ENCODE measurements at regions not wholly inside any gene's neighbourhood (a gene's known extent, or its start where the extent isn't known, plus 50 kb on each side); places are given as distances from the start of the nearest gene placed in this dataset.

DNA sequence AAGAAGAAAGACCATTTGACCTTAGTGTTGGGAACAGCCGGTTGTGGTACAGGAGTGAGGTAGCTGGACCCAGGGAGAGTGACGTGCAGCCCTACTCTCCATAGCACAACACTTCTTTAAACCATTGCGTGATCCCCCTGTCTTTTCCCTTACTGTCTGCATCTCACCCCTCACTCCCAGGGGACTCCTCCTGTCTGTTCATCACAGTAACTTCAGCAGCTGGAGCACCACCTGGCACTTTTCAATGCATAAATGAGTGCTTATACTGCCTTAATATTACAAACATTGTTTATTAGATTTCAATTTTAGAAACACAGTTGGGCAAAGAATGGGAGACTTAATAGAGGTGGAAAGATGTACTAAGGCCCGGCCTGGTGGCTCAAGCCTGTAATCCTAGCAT lies 285.5 kb downstream of the UQCRFS1 start:
- DNase-seq: no peak

GRCh38 chr19:28920269-28921066 lies 292.5 kb downstream of the UQCRFS1 start:
- DNase-seq: no peak

DNA sequence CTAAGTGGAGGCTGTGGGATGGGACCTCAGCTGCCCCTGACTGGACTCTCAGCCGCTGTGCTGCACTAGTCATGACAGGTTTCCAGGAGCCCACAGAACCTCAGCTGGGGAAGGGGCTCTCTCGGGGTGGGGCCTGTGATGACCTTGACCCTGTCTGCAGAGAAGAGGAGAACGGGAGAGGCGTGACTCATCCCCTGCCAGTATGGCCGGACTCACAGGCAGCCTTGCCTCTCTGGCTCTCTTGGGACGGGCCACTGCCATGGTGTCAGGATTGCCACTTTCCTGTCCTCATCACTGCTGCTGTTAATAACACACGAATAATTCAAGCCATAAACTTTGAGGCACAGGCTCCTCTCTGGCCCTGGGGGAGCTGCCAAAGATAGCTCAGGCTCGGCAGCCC lies 295.3 kb downstream of the UQCRFS1 start:
- no peak for DNase-seq

GRCh38 chr19:28915737-28916460 lies 297.1 kb downstream of the UQCRFS1 start:
- no peak for DNase-seq

DNA sequence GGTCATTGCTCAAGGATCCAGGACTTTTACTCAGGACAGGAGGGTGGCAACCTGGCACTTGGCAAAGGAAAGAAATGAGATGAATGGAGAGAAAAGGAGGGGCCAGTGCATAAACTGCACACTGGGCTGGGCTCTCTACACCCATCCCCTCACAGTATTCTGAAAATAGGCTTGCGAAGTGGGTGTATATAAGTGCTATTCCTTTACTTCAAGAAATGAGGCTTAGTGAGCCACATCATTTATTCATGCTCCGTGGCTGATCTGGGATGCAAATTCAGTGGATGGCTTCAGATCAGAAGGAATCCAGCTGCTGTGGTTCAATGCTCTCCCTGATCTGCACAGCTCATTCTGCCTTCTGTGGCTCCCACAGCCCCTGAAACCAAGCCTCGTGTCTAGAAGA lies 297.7 kb downstream of the UQCRFS1 start:
- no peak for DNase-seq

DNA sequence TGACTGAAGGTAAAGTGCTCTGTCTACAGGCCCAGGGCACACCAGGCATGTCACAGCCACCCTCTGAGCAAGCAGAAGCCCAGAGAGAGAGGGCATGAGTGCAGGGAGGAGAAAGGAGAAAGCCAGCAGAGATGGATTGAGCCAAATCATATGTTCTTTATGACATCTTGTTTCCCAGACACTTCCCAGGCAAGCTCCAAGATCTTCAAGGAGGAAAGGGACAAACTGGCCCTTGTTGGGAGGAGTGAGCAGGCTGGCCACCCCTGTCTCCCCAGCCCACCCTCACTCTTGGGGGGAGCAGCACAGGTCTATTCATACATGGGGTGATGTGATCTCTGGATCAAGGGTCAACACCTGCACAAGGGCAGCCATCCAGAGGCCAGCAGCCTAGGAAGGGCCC lies 298.8 kb downstream of the UQCRFS1 start:
- no peak for DNase-seq

GRCh38 chr19:28913626-28914025 lies 299.3 kb downstream of the UQCRFS1 start:
- DNase-seq: no peak

DNA sequence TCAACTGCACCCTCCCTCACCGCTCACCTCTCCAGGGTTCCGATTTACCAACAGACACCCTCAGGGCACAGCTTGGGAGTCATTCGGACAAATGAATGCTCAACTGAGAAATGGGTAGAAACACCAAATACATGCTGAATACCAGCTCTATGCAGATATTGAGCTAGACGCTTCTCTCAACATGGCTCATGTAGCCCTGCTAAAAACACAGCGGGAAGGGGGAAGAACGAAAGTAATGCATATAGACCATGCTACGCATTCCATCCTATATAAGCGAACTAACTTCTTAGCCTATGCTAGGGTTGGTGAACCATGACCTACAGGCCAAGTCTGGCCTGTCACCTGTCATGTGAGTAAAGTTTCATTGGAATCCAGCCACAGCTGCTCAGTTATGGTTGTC lies 304.0 kb downstream of the UQCRFS1 start:
- DNase-seq: no peak

- DNase-seq: no peak
Measured at GRCh38 chr19:28907534-28907933, 305.4 kb downstream of the UQCRFS1 start.

- no peak for DNase-seq
Measured at GRCh38 chr19:28905996-28906395, 307.0 kb downstream of the UQCRFS1 start.

DNA sequence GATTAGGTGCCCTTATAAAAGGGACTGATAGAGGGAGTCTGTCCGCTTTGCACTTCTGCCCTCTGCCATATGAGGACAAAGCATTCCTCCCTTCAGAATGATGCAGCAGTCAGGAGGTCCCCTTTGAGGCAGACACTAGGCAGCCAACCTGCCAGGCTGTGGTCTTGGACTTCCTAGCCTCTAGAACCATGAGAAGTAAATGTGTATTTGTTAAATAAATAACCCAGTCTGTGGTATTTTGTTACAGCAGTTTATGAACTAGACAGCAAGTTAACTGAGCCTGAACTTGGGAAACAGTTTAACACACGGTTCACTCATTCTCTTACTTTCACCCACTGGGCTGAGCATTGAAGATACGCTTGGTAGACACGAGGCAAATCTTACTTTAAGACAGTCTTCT lies 313.2 kb downstream of the UQCRFS1 start:
- DNase-seq: no peak

DNA sequence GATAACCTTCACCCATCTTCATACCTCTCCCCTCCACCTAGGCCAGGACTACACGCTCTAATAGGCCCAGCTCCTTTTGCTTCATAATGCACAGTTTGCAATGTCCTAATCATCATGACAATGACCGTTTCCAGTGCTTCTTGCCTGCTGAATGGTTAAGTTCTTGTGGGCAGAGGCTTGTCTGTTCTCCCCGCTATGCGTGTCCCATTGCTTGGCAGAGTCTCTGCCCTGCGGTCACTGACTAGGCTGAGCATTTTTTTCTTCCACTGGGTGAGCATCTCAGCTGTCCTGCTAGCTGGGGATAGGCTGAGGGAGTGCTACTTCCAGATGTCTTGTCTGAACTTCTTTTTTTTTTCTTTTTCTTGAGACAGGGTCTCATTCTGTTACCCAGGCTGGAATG lies 314.7 kb downstream of the UQCRFS1 start:
- DNase-seq: no peak

- DNase-seq: no peak
Measured at GRCh38 chr19:28889941-28890670, 322.8 kb downstream of the UQCRFS1 start.

DNA sequence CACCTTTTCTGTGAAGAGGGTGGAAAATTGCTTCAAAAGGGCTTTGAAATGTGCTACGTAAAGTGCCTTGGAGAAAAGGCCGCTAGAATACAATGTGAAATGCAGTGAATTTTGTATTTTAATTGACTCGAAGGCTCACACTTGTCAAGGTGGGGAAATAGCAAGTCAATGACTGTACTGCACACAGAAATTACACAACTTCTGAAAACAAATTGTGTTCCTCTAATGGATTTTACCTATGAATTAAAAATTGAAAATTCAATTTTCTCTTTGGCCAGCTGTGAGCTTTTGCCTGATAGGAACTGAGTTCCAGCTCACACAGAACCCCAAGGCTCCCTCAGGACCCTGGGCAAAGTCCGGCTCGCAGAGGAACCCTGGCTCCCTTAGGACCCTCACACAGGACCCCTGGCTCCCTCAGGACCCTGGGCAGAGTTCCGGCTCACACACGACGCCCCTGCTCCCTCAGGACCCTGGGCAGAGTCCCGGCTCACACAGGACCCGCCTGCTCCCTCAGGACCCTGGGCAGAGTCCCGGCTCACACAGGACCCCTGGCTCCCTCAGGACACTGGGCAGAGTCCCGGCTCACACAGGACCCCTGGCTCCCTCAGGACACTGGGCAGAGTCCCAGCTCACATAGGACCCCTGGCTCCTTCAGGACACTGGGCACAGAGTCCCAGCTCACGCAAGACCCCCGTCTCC lies 324.9 kb downstream of the UQCRFS1 start:
- no peak for DNase-seq

DNA sequence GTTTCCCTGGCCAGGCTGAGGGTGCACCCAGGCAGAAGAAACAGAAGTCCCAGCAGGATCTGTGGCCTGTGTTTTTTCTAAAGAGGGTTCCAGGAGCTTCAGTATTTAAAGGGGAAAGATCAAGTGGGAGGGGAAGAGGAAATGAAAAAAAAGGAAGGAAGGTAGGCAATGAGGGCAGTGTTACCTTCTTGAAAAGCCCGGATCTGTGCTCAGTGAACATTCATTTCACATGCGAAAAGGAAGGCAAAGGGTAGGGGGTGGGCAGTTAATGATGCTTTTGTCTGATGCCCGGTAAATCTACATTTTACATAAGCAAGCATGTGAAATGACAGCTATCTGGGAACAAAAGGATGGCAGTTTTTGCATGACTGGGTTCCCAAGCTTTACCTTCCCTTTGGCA lies 326.2 kb downstream of the UQCRFS1 start:
- DNase-seq: no peak

DNA sequence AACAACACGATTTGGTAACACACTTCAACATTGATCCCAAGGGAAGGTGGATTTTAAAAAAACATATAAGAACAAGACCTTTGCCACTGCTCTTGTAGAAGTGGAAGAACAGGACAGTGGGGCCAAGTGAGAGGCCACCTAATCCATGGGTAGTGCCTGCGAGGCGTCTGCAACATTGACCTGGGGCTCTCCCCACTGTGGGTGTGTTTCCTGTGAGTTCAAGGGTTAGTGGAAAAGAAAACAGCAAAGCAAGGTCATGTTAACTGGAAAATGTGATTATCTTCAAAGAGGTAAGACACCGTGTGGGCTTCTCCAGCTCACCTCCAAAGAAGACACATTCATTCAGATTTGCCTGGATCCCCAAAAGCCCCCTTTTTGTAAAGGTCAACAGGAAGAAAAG lies 327.0 kb downstream of the UQCRFS1 start:
- no peak for DNase-seq

GRCh38 chr19:28884786-28885476 lies 328.0 kb downstream of the UQCRFS1 start:
- DNase-seq: no peak

- DNase-seq: no peak
Measured at GRCh38 chr19:28883241-28883693, 329.7 kb downstream of the UQCRFS1 start.

- no peak for DNase-seq
Measured at GRCh38 chr19:28882818-28883217, 330.1 kb downstream of the UQCRFS1 start.

DNA sequence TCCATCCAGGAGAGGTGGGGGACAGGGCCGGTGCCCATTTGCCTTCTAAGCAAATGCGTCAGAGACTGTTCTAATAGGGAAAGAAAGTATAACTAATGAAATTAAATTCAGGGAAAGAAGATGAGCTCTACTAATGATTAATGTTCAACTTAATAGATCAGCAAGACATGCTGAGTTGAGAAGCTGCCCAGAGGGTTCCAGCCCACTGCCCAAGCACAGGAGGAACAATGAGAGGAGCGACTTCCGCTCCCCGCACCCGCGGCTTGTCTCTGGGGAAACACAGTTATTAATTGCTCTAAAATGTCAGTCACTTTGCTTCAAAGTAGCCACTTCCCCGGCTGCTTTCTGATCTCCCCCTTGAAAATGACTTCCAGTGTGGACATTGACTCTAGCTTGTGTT lies 331.3 kb downstream of the UQCRFS1 start:
- DNase-seq: peak in 1 of 2 experiments; percentile 30

GRCh38 chr19:28880735-28881401 lies 332.1 kb downstream of the UQCRFS1 start:
- no peak for DNase-seq
